K562 (cell line): ENCODE measurements at regions not wholly inside any gene's neighbourhood (a gene's known extent, or its start where the extent isn't known, plus 50 kb on each side); places are given as distances from the start of the nearest gene placed in this dataset.
A peak's percentile ranks its signal among the peaks of the same experiment; 100 is the strongest.

Experiments
- ATAC-seq: fragments of 200-7000 bp; cut with Tn5 transposase; 3 replicates; pipeline ENCODE4 v1.9.1; 2020; ENCODE audit warnings: moderate library complexity
- BruUV-seq: library from RNA; stranded (reverse); fragments of 400-500 nt; replicated peaks from 2 replicates; lab custom pipeline; 2021; lab: Mats Ljungman, UMichigan
- CTCF ChIA-PET: fragments of 300-600 bp; formaldehyde crosslinking; extraction: SDS; loops from one replicate; lab custom pipeline; 2021; ENCODE audit warnings: low intra/inter-chr PET ratio; lab: Yijun Ruan, JAX
- POLR2A ChIA-PET: fragments of 300-600, 350-650 bp; sonication (Branson Sonifier 250); formaldehyde crosslinking; extraction: SDS; loops from one replicate; lab custom pipeline; 2021; ENCODE audit warnings: antibody characterized with exemption, inconsistent platforms; lab: Yijun Ruan, JAX
- DNase-seq, 4 experiments: peaks; one replicate each; pipeline versions ENCODE4 v3.0.0 to v3.0.0-alpha.2; 2011 to 2018; ENCODE audit warnings: low spot score in 3 of 4, mixed read lengths in 3 of 4; ENCODE audit errors: extremely low read depth in 1 of 4
- FAIRE-seq: peaks from 2 replicates; lab custom pipeline; 2011; peaks lifted over from hg19 to GRCh38; lab: Jason Lieb, UNC
- H2AFZ ChIP-seq: 2 replicates; pipeline ENCODE4 v1.6.0; 2011; ENCODE audit warnings: low read depth, low read length, control low read depth, inconsistent platforms
- H3K27ac ChIP-seq: fragments of 200-600 bp; 3 replicates; pipeline ENCODE4 v1.8.0; 2011; ENCODE audit warnings: low read depth, mild to moderate bottlenecking, control low read depth, inconsistent platforms, low read length, moderate library complexity, mixed read lengths; ENCODE audit errors: extremely low read depth
- H3K27me3 ChIP-seq, 2 experiments: fragments of 300-600 bp in 1 of 2; 2 replicates in 1 of 2; 3 replicates in 1 of 2; pipeline versions ENCODE4 v1.6.0 to v1.8.0; 2011; ENCODE audit warnings: inconsistent platforms in 2 of 2, low read length in 2 of 2, mild to moderate bottlenecking in 1 of 2, mixed read lengths in 1 of 2, moderate library complexity in 1 of 2; ENCODE audit not compliant: control insufficient read depth in 2 of 2, insufficient read depth in 2 of 2
- H3K36me3 ChIP-seq: fragments of 300-600 bp; 3 replicates; pipeline ENCODE4 v1.8.0; 2011; ENCODE audit warnings: mild to moderate bottlenecking, low read length, inconsistent platforms; ENCODE audit not compliant: control insufficient read depth, insufficient read depth
- H3K4me1 ChIP-seq, 2 experiments: fragments of 200-600 bp in 1 of 2; replicated peaks in 1 of 2; 2 replicates in 1 of 2; 3 replicates in 1 of 2; pipeline versions ENCODE4 v1.5.1 to v1.8.0; 2011; ENCODE audit warnings: inconsistent platforms in 2 of 2, low read length in 2 of 2, mild to moderate bottlenecking in 1 of 2, mixed read lengths in 1 of 2, moderate library complexity in 1 of 2; ENCODE audit not compliant: control insufficient read depth in 2 of 2, insufficient read depth in 2 of 2
- H3K4me2 ChIP-seq: 2 replicates; pipeline ENCODE4 v1.6.1; 2011; ENCODE audit warnings: low read length, control low read depth, inconsistent platforms, mixed read lengths; ENCODE audit not compliant: insufficient read depth
- H3K4me3 ChIP-seq: fragments of 200-600 bp; sonication (generic), shearing (Covaris generic); 2 replicates; pipeline ENCODE4 v1.5.1; 2016; ENCODE audit warnings: control low read depth, inconsistent platforms
- H3K79me2 ChIP-seq: fragments of 200-600 bp; 3 replicates; pipeline ENCODE4 v1.8.0; 2011; ENCODE audit warnings: low read length, inconsistent platforms; ENCODE audit not compliant: control insufficient read depth, insufficient read depth
- H3K9ac ChIP-seq, 2 experiments: 2 replicates each; pipeline versions ENCODE4 v1.6.0 to v1.6.1; 2011; ENCODE audit warnings: low read depth in 2 of 2, low read length in 2 of 2, control low read depth in 1 of 2, inconsistent platforms in 1 of 2, mild to moderate bottlenecking in 1 of 2, mixed read lengths in 1 of 2; ENCODE audit not compliant: insufficient read depth in 1 of 2
- H3K9me1 ChIP-seq: one replicate; pipeline ENCODE4 v1.6.0; 2011; ENCODE audit warnings: inconsistent platforms, mild to moderate bottlenecking, low read length, moderate library complexity; ENCODE audit not compliant: control insufficient read depth, insufficient read depth
- H3K9me3 ChIP-seq: replicated peaks from 2 replicates; pipeline ENCODE4 v1.5.1; 2011; ENCODE audit warnings: low read depth, low read length, inconsistent platforms; ENCODE audit not compliant: control insufficient read depth, insufficient read depth
- H4K20me1 ChIP-seq: replicated peaks from 2 replicates; pipeline ENCODE4 v1.6.1; 2011; ENCODE audit warnings: low read length, inconsistent platforms, mixed read lengths; ENCODE audit not compliant: control insufficient read depth, insufficient read depth
- BCOR ChIP-seq: fragments of 450-650 bp; IDR thresholded peaks from 2 replicates; pipeline ENCODE4 v1.6.1; 2016
- ETV1 ChIP-seq: fragments of 450-650 bp; conservative IDR thresholded peaks from 2 replicates; pipeline ENCODE4 v1.6.1; 2016; ENCODE audit warnings: missing genetic modification characterization, control low read depth, low read depth, missing compliant biosample characterization
- ETV5 ChIP-seq: sonication (generic); formaldehyde crosslinking; IDR thresholded peaks from 2 replicates; pipeline ENCODE4 v1.4.0; 2020; ENCODE audit warnings: low read depth, mild to moderate bottlenecking, missing genetic modification reagents
- ETV6 ChIP-seq, 3 experiments: fragments of 150-350 bp in 1 of 3; sonication (generic) in 1 of 3; formaldehyde crosslinking in 1 of 3; IDR thresholded peaks; 2 replicates each; pipeline versions ENCODE4 v1.6.1 to v1.8.0; 2014 to 2022; ENCODE audit warnings: borderline replicate concordance in 2 of 3, low read depth in 2 of 3, antibody characterized with exemption in 1 of 3, low read length in 1 of 3, mild to moderate bottlenecking in 1 of 3, missing genetic modification reagents in 1 of 3
- GATAD2A ChIP-seq: fragments of 450-650 bp; IDR thresholded peaks from 2 replicates; pipeline ENCODE4 v1.6.1; 2017
- HDAC2 ChIP-seq: fragments of 450-650 bp; IDR thresholded peaks from 2 replicates; pipeline ENCODE4 v1.6.1; 2016; ENCODE audit warnings: mild to moderate bottlenecking
- HINFP ChIP-seq: fragments of 450-650 bp; conservative IDR thresholded peaks from 2 replicates; pipeline ENCODE4 v1.6.1; 2016; ENCODE audit warnings: missing genetic modification characterization, low read depth, mild to moderate bottlenecking, control low read depth, missing compliant biosample characterization
- ID3 ChIP-seq, 2 experiments: fragments of 250-450 bp in 1 of 2; fragments of 450-650 bp in 1 of 2; sonication (Bioruptor Pico) in 1 of 2; IDR thresholded peaks; 2 replicates each; pipeline versions ENCODE4 v1.6.1 to v1.8.0; 2016 to 2021; ENCODE audit warnings: mild to moderate bottlenecking in 2 of 2, moderate library complexity in 2 of 2, missing compliant biosample characterization in 1 of 2, missing genetic modification characterization in 1 of 2
- NFIC ChIP-seq: fragments of 450-650 bp; IDR thresholded peaks from 2 replicates; pipeline ENCODE4 v1.6.1; 2017; ENCODE audit warnings: mild to moderate bottlenecking, inconsistent platforms
- NFIX ChIP-seq: fragments of 250-450 bp; sonication (Bioruptor Pico); IDR thresholded peaks from 2 replicates; pipeline ENCODE4 v1.4.0; 2020; ENCODE audit warnings: low read depth, mild to moderate bottlenecking, moderate library complexity
- RBM25 ChIP-seq: fragments of 200-400 bp; formaldehyde crosslinking; IDR thresholded peaks from 2 replicates; pipeline ENCODE4 v1.6.1; 2018; ENCODE audit warnings: low read length, low read depth, moderate library complexity; ENCODE audit not compliant: severe bottlenecking
- SIN3B ChIP-seq: fragments of 450-650 bp; IDR thresholded peaks from 2 replicates; pipeline ENCODE4 v1.6.1; 2017; ENCODE audit warnings: low read depth, mild to moderate bottlenecking, moderate library complexity
- STAT5B ChIP-seq: fragments of 250-450 bp; sonication (Bioruptor Pico); IDR thresholded peaks from 2 replicates; pipeline ENCODE4 v1.8.0; 2021; ENCODE audit warnings: mild to moderate bottlenecking, inconsistent platforms
- TAF7 ChIP-seq: fragments of 450-650 bp; IDR thresholded peaks from 2 replicates; pipeline ENCODE4 v1.6.1; 2016; ENCODE audit warnings: missing genetic modification characterization, missing compliant biosample characterization
- TGIF2 ChIP-seq: sonication (generic); formaldehyde crosslinking; IDR thresholded peaks from 2 replicates; pipeline ENCODE4 v1.8.1; 2022; ENCODE audit warnings: mild to moderate bottlenecking, missing genetic modification reagents, moderate library complexity
- ZNF212 ChIP-seq: fragments of 450-650 bp; formaldehyde crosslinking; IDR thresholded peaks from 2 replicates; pipeline ENCODE4 v1.4.0; 2020; ENCODE audit warnings: mild to moderate bottlenecking
- ZNF263 ChIP-seq: sonication (generic); formaldehyde crosslinking; IDR thresholded peaks from 2 replicates; pipeline ENCODE4 v1.8.0; 2022; ENCODE audit warnings: mild to moderate bottlenecking, missing genetic modification reagents, borderline replicate concordance
- WGBS: fragments of 100-300 bp; shearing (Covaris generic); methylation state at CpG from one replicate; pipeline ENCODE4 v1.1.6; 2016; ENCODE audit warnings: low coverage, mixed read lengths; ENCODE audit not compliant: insufficient coverage; ENCODE audit errors: missing lambda C conversion rate; 5-methylcytosine and 5-hydroxymethylcytosine counted together
- in situ Hi-C: fragments of 300-500 bp; cut with MboI; formaldehyde crosslinking; loops from 4 replicates; pipeline ENCODE4 v1.15.0; 2018; ENCODE audit warnings: inconsistent platforms, mixed read lengths
- intact Hi-C: fragments of 100-400 bp; cut with micrococcal nuclease; formaldehyde crosslinking; loops from 2 replicates; pipeline ENCODE4 v1.14.2; 2022

GRCh38 chr16:79911660-79912059 lies 311.1 kb upstream of the MAF start:
- no peaks in the 10 kb centered on the region for H3K79me2 ChIP-seq
- H3K4me3 ChIP-seq = no peak overlapping the region
- no peaks in the 10 kb centered on the region for H3K27me3 ChIP-seq
- CTCF ChIA-PET = no interaction called here
- no peak overlapping the region for H3K9ac ChIP-seq
- no peaks in the 10 kb centered on the region for H3K36me3 ChIP-seq
- no peak overlapping the region for H3K27ac ChIP-seq
- in situ Hi-C loops = no loop called here
- no peak for FAIRE-seq
- H3K4me2 ChIP-seq = no peak overlapping the region
- intact Hi-C loops = no loop called here
- peaks cover 0 to 14% of the 10 kb centered on the region in 2 experiments; a peak in 3 of 5 replicates for H3K4me1 ChIP-seq
- no TSS peak for BruUV-seq
- DNase-seq = no peak
- POLR2A ChIA-PET = no interaction called here
- H3K9me3 ChIP-seq = no peaks in the 10 kb centered on the region
- H2AFZ ChIP-seq = peak overlapping the region; percentile 4; the same call in 1 of the 2 replicates
- no peak for ATAC-seq
- 53% methylated on average over 2 of the region's 2 CpGs for WGBS
- TF ChIP-seq ZNF263 (CRISPR knock-in tag) (no peak), ETV1 (no peak), STAT5B (CRISPR knock-in tag) (no peak), HDAC2 (peak; percentile 44; the same call in 1 of the 2 replicates), HINFP (tag) (no peak), TGIF2 (CRISPR knock-in tag) (no peak), ZNF212 (no peak), NFIC (no peak), GATAD2A (no peak), ETV6 (IDR thresholded peaks at IDR 0.05; ENCODE audit: borderline replicate concordance in 1 of 2, low read depth in 2 of 2, low read length in 1 of 2) (no peak), ETV6 (CRISPR knock-in tag; IDR thresholded peaks at IDR 0.05; ENCODE audit: borderline replicate concordance) (no peak), NFIX (no peak), ID3 (CRISPR knock-in tag; IDR thresholded peaks at IDR 0.05) (no peak), ID3 (tag; IDR thresholded peaks at IDR 0.05) (no peak), ETV5 (CRISPR knock-in tag) (no peak), SIN3B (no peak), RBM25 (peak; percentile 97), BCOR (peak; percentile 73), TAF7 (tag) (no peak)
- no peaks in the 10 kb centered on the region for H4K20me1 ChIP-seq
- no peaks in the 10 kb centered on the region for H3K9me1 ChIP-seq
